H1 (cell line): ENCODE measurements at regions not wholly inside any gene's neighbourhood (a gene's known extent, or its start where the extent isn't known, plus 50 kb on each side); places are given as distances from the start of the nearest gene placed in this dataset.

Experiments
- CBX8 ChIP-seq: fragments of 300-800, 300-1000 bp; sonication (generic); IDR thresholded peaks from 2 replicates; pipeline ENCODE4 v1.7.1; 2016; ENCODE audit warnings: low read depth, low read length, borderline replicate concordance
- CTCF ChIP-seq, 3 experiments: IDR thresholded peaks; 1 replicate in 2 of 3; 2 replicates in 1 of 3; pipeline versions ENCODE4 v1.5.1 to v1.6.1; 2011; ENCODE audit warnings: low read length in 3 of 3, mild to moderate bottlenecking in 3 of 3, inconsistent platforms in 2 of 3, low read depth in 1 of 3, moderate library complexity in 1 of 3; ENCODE audit not compliant: insufficient read depth in 1 of 3; ENCODE audit errors: control extremely low read depth in 1 of 3
- EZH2 ChIP-seq: fragments of 200-600 bp; sonication (generic); IDR thresholded peaks from 2 replicates; pipeline ENCODE4 v1.7.1; 2012; ENCODE audit warnings: low read depth, mild to moderate bottlenecking, moderate library complexity, low read length, inconsistent platforms; ENCODE audit not compliant: severe bottlenecking
- GTF2F1 ChIP-seq: IDR thresholded peaks from 2 replicates; pipeline ENCODE4 v1.6.1; 2012; ENCODE audit warnings: low read depth, low read length, improper control_type of control experiment, borderline replicate concordance
- POLR2A ChIP-seq, 2 experiments: IDR thresholded peaks; 1 replicate in 1 of 2; 2 replicates in 1 of 2; pipeline ENCODE4 v1.6.1; 2011; ENCODE audit warnings: low read depth in 2 of 2, low read length in 2 of 2, mild to moderate bottlenecking in 2 of 2; ENCODE audit errors: control extremely low read depth in 1 of 2
- POLR2AphosphoS5 ChIP-seq: IDR thresholded peaks from 2 replicates; pipeline ENCODE4 v1.6.1; 2011; ENCODE audit warnings: low read depth, low read length
- RBBP5 ChIP-seq: IDR thresholded peaks from 2 replicates; pipeline ENCODE4 v1.7.1; 2012; ENCODE audit warnings: low read depth, mild to moderate bottlenecking, inconsistent platforms, low read length, moderate library complexity, borderline replicate concordance
- SIN3A ChIP-seq, 2 experiments: IDR thresholded peaks in 1 of 2; conservative IDR thresholded peaks in 1 of 2; 2 replicates each; pipeline ENCODE4 v1.6.1; 2011 to 2012; ENCODE audit warnings: low read length in 2 of 2, improper control_type of control experiment in 1 of 2, low read depth in 1 of 2, mild to moderate bottlenecking in 1 of 2
- SP1 ChIP-seq: IDR thresholded peaks from 2 replicates; pipeline ENCODE4 v1.6.1; 2011; ENCODE audit warnings: low read depth, low read length
- YY1 ChIP-seq: IDR thresholded peaks from 2 replicates; pipeline ENCODE4 v1.6.1; 2011; ENCODE audit warnings: low read depth, mild to moderate bottlenecking, low read length

- no peak for TF ChIP-seq SIN3A (conservative IDR thresholded peaks at IDR 0.05 in 1 of 2, IDR thresholded peaks at IDR 0.05 in 1 of 2; ENCODE audit: low read depth in 1 of 2, low read length in 2 of 2)
- no peak for TF ChIP-seq YY1
- TF ChIP-seq EZH2, result no peak
- TF ChIP-seq CBX8, result no peak
- TF ChIP-seq CTCF (IDR thresholded peaks at IDR 0.05; ENCODE audit: control extremely low read depth in 1 of 3, insufficient read depth in 1 of 3, low read depth in 1 of 3, low read length in 3 of 3), result no peak
- no peak for TF ChIP-seq POLR2AphosphoS5
- TF ChIP-seq POLR2A (IDR thresholded peaks at IDR 0.05; ENCODE audit: control extremely low read depth in 1 of 2, low read depth in 2 of 2, low read length in 2 of 2), result no peak
- TF ChIP-seq RBBP5, result no peak
- no peak for TF ChIP-seq GTF2F1
- TF ChIP-seq SP1, result no peak
Measured at GRCh38 chr10:60534761-60535389, 145.2 kb upstream of the ANK3 start.
